NCI-H1092 (cell line): ENCODE measurements at regions not wholly inside any gene's neighbourhood (a gene's known extent, or its start where the extent isn't known, plus 50 kb on each side); places are given as distances from the start of the nearest gene placed in this dataset.
"Not testable (repeated sequence)": the region's sequence is repeated elsewhere in the genome, so short reads cannot be mapped to it uniquely, and the experiment has no call there.

ENCODE experiments used
- DNase-seq: peaks from one replicate; lab custom pipeline; 2025; lab: John Stamatoyannopoulos, UW

- DNase-seq, result no peak
Measured at GRCh38 chr1:74818241-74818640, 85.3 kb downstream of the TYW3 start.

- DNase-seq, result no peak
Measured at GRCh38 chr1:74818661-74819456, 85.9 kb downstream of the TYW3 start.

GRCh38 chr1:74822851-74823401 is 90.0 kb downstream of the TYW3 start:
- no peak for DNase-seq

GRCh38 chr1:74824497-74825107 is 91.7 kb downstream of the TYW3 start:
- no peak for DNase-seq

GRCh38 chr1:74830766-74831165 is 97.8 kb downstream of the TYW3 start:
- DNase-seq, result no peak

- DNase-seq, result no peak
Measured at GRCh38 chr1:74834261-74834660, 101.3 kb downstream of the TYW3 start.

GRCh38 chr1:74835051-74835450 is 102.1 kb downstream of the TYW3 start:
- no peak for DNase-seq

GRCh38 chr1:74842726-74843125 is 109.8 kb downstream of the TYW3 start:
- no peak for DNase-seq

- DNase-seq, result no peak
Measured at GRCh38 chr1:74847715-74848114, 114.8 kb downstream of the TYW3 start.

GRCh38 chr1:74853756-74854155 is 120.8 kb downstream of the TYW3 start:
- no peak for DNase-seq

- no peak for DNase-seq
Measured at GRCh38 chr1:74856174-74856573, 123.2 kb downstream of the TYW3 start.

GRCh38 chr1:74857676-74858075 is 124.7 kb downstream of the TYW3 start:
- no peak for DNase-seq

- DNase-seq, result no peak
Measured at GRCh38 chr1:74858136-74858535, 125.2 kb downstream of the TYW3 start.

- no peak for DNase-seq
Measured at GRCh38 chr1:74861867-74862266, 128.9 kb downstream of the TYW3 start.

- no peak for DNase-seq
Measured at GRCh38 chr1:74869702-74870101, 136.8 kb downstream of the TYW3 start.

GRCh38 chr1:74877366-74877765 is 144.4 kb downstream of the TYW3 start:
- DNase-seq, result not testable (repeated sequence)

- no peak for DNase-seq
Measured at GRCh38 chr1:74895411-74895810, 162.5 kb downstream of the TYW3 start.

GRCh38 chr1:74908131-74908530 is 175.2 kb downstream of the TYW3 start:
- DNase-seq, result no peak

- DNase-seq, result no peak
Measured at GRCh38 chr1:74908797-74909196, 175.8 kb downstream of the TYW3 start.

- DNase-seq, result no peak
Measured at GRCh38 chr1:74913978-74914377, 181.0 kb downstream of the TYW3 start.

- no peak for DNase-seq
Measured at GRCh38 chr1:74933500-74933899, 200.5 kb downstream of the TYW3 start.

GRCh38 chr1:74935446-74935845 is 198.7 kb upstream of the LHX8 start:
- DNase-seq, result no peak

- DNase-seq, result peak; percentile 85
Measured at GRCh38 chr1:74937176-74937575, 197.0 kb upstream of the LHX8 start.
